Tibial nerve (tissue), 3 donors: ENCODE measurements at regions not wholly inside any gene's neighbourhood (a gene's known extent, or its start where the extent isn't known, plus 50 kb on each side); places are given as distances from the start of the nearest gene placed in this dataset.

Source experiments
- POLR2A ChIP-seq, 2 donors: fragments of 450-650 bp; IDR thresholded peaks; one replicate each; pipeline ENCODE4 v1.6.1; 2017; ENCODE audit warnings: antibody characterized with exemption in 2 of 2, mild to moderate bottlenecking in 2 of 2, moderate library complexity in 2 of 2
- TF ChIP-seq, protein P1 (sequence below), 5 experiments: fragments of 200-600 bp in 3 of 5; fragments of 450-650 bp in 2 of 5; sonication (generic) in 3 of 5; IDR thresholded peaks; one replicate each; pipeline ENCODE4 v1.5.1; 2016 to 2019; ENCODE audit warnings: antibody characterized with exemption in 5 of 5, mild to moderate bottlenecking in 3 of 5, moderate library complexity in 2 of 5

DNA sequence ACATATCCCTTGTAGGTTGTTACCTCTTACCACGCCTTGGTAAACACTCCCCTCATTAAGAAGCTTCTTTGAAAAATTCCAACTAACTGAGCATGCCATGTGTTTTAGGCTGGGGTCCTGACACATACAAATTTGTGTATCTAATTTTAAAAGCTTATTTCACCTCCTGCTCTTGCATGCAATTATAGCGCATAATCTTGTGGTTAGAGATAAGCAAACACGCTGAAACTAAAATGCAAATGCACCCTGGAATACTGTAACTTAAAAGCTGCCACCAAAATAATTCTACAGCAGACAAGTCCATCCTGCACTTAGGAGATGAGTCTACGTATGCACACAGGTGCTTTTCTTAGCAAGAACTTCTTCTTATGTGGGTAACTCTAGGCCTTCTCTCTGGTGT is 990.2 kb downstream of the TSN start:
- TF ChIP-seq, protein P1, sequence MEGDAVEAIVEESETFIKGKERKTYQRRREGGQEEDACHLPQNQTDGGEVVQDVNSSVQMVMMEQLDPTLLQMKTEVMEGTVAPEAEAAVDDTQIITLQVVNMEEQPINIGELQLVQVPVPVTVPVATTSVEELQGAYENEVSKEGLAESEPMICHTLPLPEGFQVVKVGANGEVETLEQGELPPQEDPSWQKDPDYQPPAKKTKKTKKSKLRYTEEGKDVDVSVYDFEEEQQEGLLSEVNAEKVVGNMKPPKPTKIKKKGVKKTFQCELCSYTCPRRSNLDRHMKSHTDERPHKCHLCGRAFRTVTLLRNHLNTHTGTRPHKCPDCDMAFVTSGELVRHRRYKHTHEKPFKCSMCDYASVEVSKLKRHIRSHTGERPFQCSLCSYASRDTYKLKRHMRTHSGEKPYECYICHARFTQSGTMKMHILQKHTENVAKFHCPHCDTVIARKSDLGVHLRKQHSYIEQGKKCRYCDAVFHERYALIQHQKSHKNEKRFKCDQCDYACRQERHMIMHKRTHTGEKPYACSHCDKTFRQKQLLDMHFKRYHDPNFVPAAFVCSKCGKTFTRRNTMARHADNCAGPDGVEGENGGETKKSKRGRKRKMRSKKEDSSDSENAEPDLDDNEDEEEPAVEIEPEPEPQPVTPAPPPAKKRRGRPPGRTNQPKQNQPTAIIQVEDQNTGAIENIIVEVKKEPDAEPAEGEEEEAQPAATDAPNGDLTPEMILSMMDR (IDR thresholded peaks at IDR 0.05) = no peak
- no peak for TF ChIP-seq POLR2A (IDR thresholded peaks at IDR 0.05)
